Fibroblast of lung (primary cell): ENCODE measurements at regions not wholly inside any gene's neighbourhood (a gene's known extent, or its start where the extent isn't known, plus 50 kb on each side); places are given as distances from the start of the nearest gene placed in this dataset.

Experiments
- DNase-seq, 2 donors: peaks; one replicate each; pipeline versions ENCODE4 v3.0.0 to v3.0.0-alpha.2; 2010; ENCODE audit warnings: low read depth in 2 of 2
- H2AFZ ChIP-seq: 2 replicates; pipeline ENCODE4 v1.5.1; 2012; ENCODE audit warnings: low read length, control low read depth, inconsistent platforms
- H3K27ac ChIP-seq: 2 replicates; pipeline ENCODE4 v1.5.1; 2011; ENCODE audit warnings: low read length, control low read depth; ENCODE audit not compliant: insufficient read depth
- H3K27me3 ChIP-seq: 2 replicates; pipeline ENCODE4 v1.5.1; 2011; ENCODE audit warnings: mild to moderate bottlenecking, low read length; ENCODE audit not compliant: control insufficient read depth, insufficient read depth
- H3K36me3 ChIP-seq: 2 replicates; pipeline ENCODE4 v1.5.1; 2011; ENCODE audit warnings: low read length; ENCODE audit not compliant: control insufficient read depth, insufficient read depth
- H3K4me1 ChIP-seq: 2 replicates; pipeline ENCODE4 v1.5.1; 2011; ENCODE audit warnings: low read length; ENCODE audit not compliant: control insufficient read depth, insufficient read depth; ENCODE audit errors: extremely low read depth
- H3K4me2 ChIP-seq: 2 replicates; pipeline ENCODE4 v1.5.1; 2011; ENCODE audit warnings: low read length, control low read depth; ENCODE audit not compliant: insufficient read depth; ENCODE audit errors: extremely low read depth
- H3K4me3 ChIP-seq, 4 experiments: fragments of 200-600 bp in 1 of 4; sonication (generic) in 1 of 4; replicated peaks in 1 of 4; 2 replicates each; pipeline ENCODE4 v1.5.1; 2011 to 2016; ENCODE audit warnings: low read length in 4 of 4, low read depth in 3 of 4, mild to moderate bottlenecking in 3 of 4, control low read depth in 2 of 4, inconsistent platforms in 1 of 4, mixed read lengths in 1 of 4; ENCODE audit not compliant: insufficient read depth in 1 of 4; ENCODE audit errors: control extremely low read depth in 1 of 4
- H3K79me2 ChIP-seq: 2 replicates; pipeline ENCODE4 v1.5.1; 2012; ENCODE audit warnings: mild to moderate bottlenecking, low read length, inconsistent platforms; ENCODE audit not compliant: control insufficient read depth, insufficient read depth
- H3K9ac ChIP-seq: 2 replicates; pipeline ENCODE4 v1.5.1; 2011; ENCODE audit warnings: mild to moderate bottlenecking, low read length, control low read depth; ENCODE audit not compliant: insufficient read depth
- H3K9me3 ChIP-seq: 2 replicates; pipeline ENCODE4 v1.5.1; 2012; ENCODE audit warnings: low read depth, low read length; ENCODE audit not compliant: control insufficient read depth, insufficient read depth
- H4K20me1 ChIP-seq: 2 replicates; pipeline ENCODE4 v1.5.1; 2011; ENCODE audit warnings: low read length; ENCODE audit not compliant: control insufficient read depth, insufficient read depth; ENCODE audit errors: extremely low read depth
- CTCF ChIP-seq, 2 donors: IDR thresholded peaks in 1 of 2; conservative IDR thresholded peaks in 1 of 2; 1 replicate in 1 of 2; 2 replicates in 1 of 2; pipeline ENCODE4 v1.5.1; 2011 to 2012; ENCODE audit warnings: low read length in 2 of 2, control low read depth in 1 of 2, inconsistent platforms in 1 of 2, low read depth in 1 of 2, mild to moderate bottlenecking in 1 of 2
- EZH2 ChIP-seq: IDR thresholded peaks from 2 replicates; pipeline ENCODE4 v1.5.1; 2012; ENCODE audit warnings: low read length, control low read depth, mild to moderate bottlenecking; ENCODE audit errors: missing control alignments

GRCh38 chr11:119783466-119784400, 54.7 kb upstream of the NECTIN1 start:
- no peak overlapping the region for H3K4me2 ChIP-seq
- no peak overlapping the region for H2AFZ ChIP-seq
- TF ChIP-seq CTCF (conservative IDR thresholded peaks at IDR 0.05 in 1 of 2, IDR thresholded peaks at IDR 0.05 in 1 of 2; ENCODE audit: low read depth in 1 of 2, low read length in 2 of 2), result no peak
- TF ChIP-seq EZH2, result no peak
- H3K9me3 ChIP-seq, result no peaks in the 10 kb centered on the region
- H3K9ac ChIP-seq, result no peak overlapping the region
- no peak overlapping the region for H3K27ac ChIP-seq
- DNase-seq, result peak in 1 of 2 donors; percentile 70
- no peaks in the 10 kb centered on the region for H3K4me1 ChIP-seq
- H4K20me1 ChIP-seq, result no peaks in the 10 kb centered on the region
- no peak overlapping the region for H3K4me3 ChIP-seq
- H3K36me3 ChIP-seq, result no peaks in the 10 kb centered on the region
- H3K27me3 ChIP-seq, result no peaks in the 10 kb centered on the region
- H3K79me2 ChIP-seq, result no peaks in the 10 kb centered on the region

GRCh38 chr11:119782739-119783072, 53.7 kb upstream of the NECTIN1 start:
- H3K4me1 ChIP-seq, result no peaks in the 10 kb centered on the region
- no peak overlapping the region for H2AFZ ChIP-seq
- no peak for TF ChIP-seq EZH2
- TF ChIP-seq CTCF (conservative IDR thresholded peaks at IDR 0.05 in 1 of 2, IDR thresholded peaks at IDR 0.05 in 1 of 2; ENCODE audit: low read depth in 1 of 2, low read length in 2 of 2), result no peak
- H3K27ac ChIP-seq, result no peak overlapping the region
- no peaks in the 10 kb centered on the region for H3K79me2 ChIP-seq
- no peaks in the 10 kb centered on the region for H3K27me3 ChIP-seq
- H3K9ac ChIP-seq, result no peak overlapping the region
- no peak overlapping the region for H3K4me3 ChIP-seq
- no peaks in the 10 kb centered on the region for H3K36me3 ChIP-seq
- no peaks in the 10 kb centered on the region for H4K20me1 ChIP-seq
- no peak overlapping the region for H3K4me2 ChIP-seq
- H3K9me3 ChIP-seq, result no peaks in the 10 kb centered on the region
- DNase-seq, result peak in 1 of 2 donors; percentile 76

GRCh38 chr11:119782006-119782738, 53.2 kb upstream of the NECTIN1 start:
- Histone ChIP-seq H3K4me1 (no peaks in the 10 kb centered on the region), H3K27me3 (no peaks in the 10 kb centered on the region), H3K27ac (no peak overlapping the region), H3K9ac (no peak overlapping the region), H3K9me3 (no peaks in the 10 kb centered on the region), H3K4me3 (no peak overlapping the region), H3K79me2 (no peaks in the 10 kb centered on the region), H3K4me2 (no peak overlapping the region), H4K20me1 (no peaks in the 10 kb centered on the region), H3K36me3 (no peaks in the 10 kb centered on the region), H2AFZ (no peak overlapping the region)
- TF ChIP-seq CTCF (conservative IDR thresholded peaks at IDR 0.05 in 1 of 2, IDR thresholded peaks at IDR 0.05 in 1 of 2; ENCODE audit: low read depth in 1 of 2, low read length in 2 of 2), result no peak
- no peak for TF ChIP-seq EZH2
- DNase-seq, result no peak
